ENCODE measurements at regions not wholly inside any gene's neighbourhood (a gene's known extent, or its start where the extent isn't known, plus 50 kb on each side); places are given as distances from the start of the nearest gene placed in this dataset.
"Not testable (repeated sequence)": the region's sequence is repeated elsewhere in the genome, so short reads cannot be mapped to it uniquely, and the experiment has no call there.

GRCh38 chr5:53369681-53370080, 110.7 kb upstream of the FST start:
- no peak for FAIRE-seq

- FAIRE-seq: no peak
Measured at GRCh38 chr5:53373451-53374158, 106.8 kb upstream of the FST start.

GRCh38 chr5:53376853-53377252, 103.6 kb upstream of the FST start:
- no peak for FAIRE-seq

GRCh38 chr5:53378190-53378589, 102.2 kb upstream of the FST start:
- no peak for FAIRE-seq

GRCh38 chr5:53378590-53379247, 101.7 kb upstream of the FST start:
- no peak for FAIRE-seq

- FAIRE-seq: no peak
Measured at GRCh38 chr5:53386341-53386740, 94.1 kb upstream of the FST start.

- no peak for FAIRE-seq
Measured at GRCh38 chr5:53389093-53389492, 91.3 kb upstream of the FST start.

- no peak for FAIRE-seq
Measured at GRCh38 chr5:53392073-53392472, 88.4 kb upstream of the FST start.

GRCh38 chr5:53394808-53395207, 85.6 kb upstream of the FST start:
- FAIRE-seq: no peak

- no peak for FAIRE-seq
Measured at GRCh38 chr5:53397141-53397757, 83.2 kb upstream of the FST start.

- no peak for FAIRE-seq
Measured at GRCh38 chr5:53397845-53398244, 82.6 kb upstream of the FST start.

GRCh38 chr5:53399926-53400697, 80.3 kb upstream of the FST start:
- no peak for FAIRE-seq

GRCh38 chr5:53403291-53403690, 77.1 kb upstream of the FST start:
- no peak for FAIRE-seq

- no peak for FAIRE-seq
Measured at GRCh38 chr5:53403758-53404157, 76.7 kb upstream of the FST start.

- FAIRE-seq: no peak
Measured at GRCh38 chr5:53405396-53405795, 75.0 kb upstream of the FST start.

GRCh38 chr5:53406630-53407316, 73.7 kb upstream of the FST start:
- no peak for FAIRE-seq

GRCh38 chr5:53407373-53407772, 73.1 kb upstream of the FST start:
- no peak for FAIRE-seq

- no peak for FAIRE-seq
Measured at GRCh38 chr5:53411388-53411787, 69.0 kb upstream of the FST start.

- FAIRE-seq: not testable (repeated sequence)
Measured at GRCh38 chr5:53412499-53412898, 67.9 kb upstream of the FST start.

GRCh38 chr5:53416144-53416738, 64.2 kb upstream of the FST start:
- FAIRE-seq: no peak

GRCh38 chr5:53418409-53418808, 62.0 kb upstream of the FST start:
- FAIRE-seq: no peak

GRCh38 chr5:53418826-53419658, 61.4 kb upstream of the FST start:
- FAIRE-seq: no peak
